OCI-LY3 (cell line): ENCODE measurements at regions not wholly inside any gene's neighbourhood (a gene's known extent, or its start where the extent isn't known, plus 50 kb on each side); places are given as distances from the start of the nearest gene placed in this dataset.

Experiments used
- EZH2phosphoT487 ChIP-seq: fragments of 200-600 bp; shearing (Covaris generic); IDR thresholded peaks from 2 replicates; pipeline ENCODE4 v1.6.1; 2018; ENCODE audit warnings: antibody characterized with exemption, mixed run types, low read depth
- TF ChIP-seq, protein P1 (sequence below): fragments of 200-600, 300-600 bp; sonication (generic); IDR thresholded peaks from 2 replicates; pipeline ENCODE4 v1.5.1; 2014; ENCODE audit warnings: antibody characterized with exemption, low read length, low read depth

DNA sequence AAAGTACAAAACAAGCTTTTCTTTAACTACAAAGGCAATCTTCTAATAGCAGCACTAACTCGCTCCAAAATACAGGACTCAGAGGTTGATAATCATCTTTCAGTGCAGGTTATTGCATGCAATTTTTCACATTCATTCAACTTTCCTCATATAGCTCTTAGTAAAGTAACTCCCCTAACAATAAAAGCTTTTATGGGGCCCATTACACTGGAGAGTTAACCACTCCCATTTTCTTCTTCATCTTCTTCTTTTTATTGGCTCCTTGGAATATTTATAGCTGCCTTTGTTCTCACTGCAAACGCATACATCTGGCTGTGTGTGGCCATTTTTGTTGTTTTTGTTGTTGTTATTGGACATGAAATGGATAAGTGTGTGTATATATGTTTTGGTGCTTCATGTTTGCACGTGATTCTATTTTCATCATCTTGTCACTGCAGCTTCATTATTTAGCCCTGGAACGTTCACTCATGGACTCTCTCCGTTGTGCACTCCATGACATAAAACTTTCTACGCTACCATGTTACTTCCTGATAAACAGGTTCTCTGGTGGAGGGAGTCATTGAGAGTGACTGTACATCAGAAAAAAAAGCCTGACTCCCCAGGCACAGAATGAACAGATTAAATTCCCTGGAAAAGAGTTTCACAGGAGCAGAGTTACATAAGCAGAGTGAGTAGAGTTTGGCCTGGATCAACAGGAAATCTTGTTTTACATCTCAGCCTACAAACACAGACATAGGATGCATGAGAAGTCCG is 236.4 kb upstream of the SP4 start:
- TF ChIP-seq, protein P1, sequence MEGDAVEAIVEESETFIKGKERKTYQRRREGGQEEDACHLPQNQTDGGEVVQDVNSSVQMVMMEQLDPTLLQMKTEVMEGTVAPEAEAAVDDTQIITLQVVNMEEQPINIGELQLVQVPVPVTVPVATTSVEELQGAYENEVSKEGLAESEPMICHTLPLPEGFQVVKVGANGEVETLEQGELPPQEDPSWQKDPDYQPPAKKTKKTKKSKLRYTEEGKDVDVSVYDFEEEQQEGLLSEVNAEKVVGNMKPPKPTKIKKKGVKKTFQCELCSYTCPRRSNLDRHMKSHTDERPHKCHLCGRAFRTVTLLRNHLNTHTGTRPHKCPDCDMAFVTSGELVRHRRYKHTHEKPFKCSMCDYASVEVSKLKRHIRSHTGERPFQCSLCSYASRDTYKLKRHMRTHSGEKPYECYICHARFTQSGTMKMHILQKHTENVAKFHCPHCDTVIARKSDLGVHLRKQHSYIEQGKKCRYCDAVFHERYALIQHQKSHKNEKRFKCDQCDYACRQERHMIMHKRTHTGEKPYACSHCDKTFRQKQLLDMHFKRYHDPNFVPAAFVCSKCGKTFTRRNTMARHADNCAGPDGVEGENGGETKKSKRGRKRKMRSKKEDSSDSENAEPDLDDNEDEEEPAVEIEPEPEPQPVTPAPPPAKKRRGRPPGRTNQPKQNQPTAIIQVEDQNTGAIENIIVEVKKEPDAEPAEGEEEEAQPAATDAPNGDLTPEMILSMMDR, result no peak
- no peak for TF ChIP-seq EZH2phosphoT487
